T-cell (primary cell): ENCODE measurements at regions not wholly inside any gene's neighbourhood (a gene's known extent, or its start where the extent isn't known, plus 50 kb on each side); places are given as distances from the start of the nearest gene placed in this dataset.
"Not testable (repeated sequence)": the region's sequence is repeated elsewhere in the genome, so short reads cannot be mapped to it uniquely, and the experiment has no call there.

Experiments
- ATAC-seq, 4 experiments: fragments of 200-7000 bp in 3 of 4; fragments of 150-1000 bp in 1 of 4; cut with Tn5 transposase; replicated peaks in 1 of 4; 1 replicate in 3 of 4; 2 replicates in 1 of 4; pipeline ENCODE4 v1.10.0; 2021; ENCODE audit warnings: moderate library complexity in 3 of 4, mild to moderate bottlenecking in 2 of 4, moderate number of reproducible peaks in 1 of 4
- CTCF ChIA-PET, 2 donors: fragments of 300-600 bp; sonication (Branson Sonifier 250); formaldehyde crosslinking; loops; one replicate each; lab custom pipeline; 2022; ENCODE audit warnings: antibody characterized with exemption in 2 of 2; lab: Charles Lee
- POLR2A ChIA-PET, 2 donors: fragments of 300-600 bp; sonication (Branson Sonifier 250); formaldehyde crosslinking; loops; one replicate each; lab custom pipeline; 2022; ENCODE audit warnings: antibody characterized with exemption in 2 of 2; lab: Charles Lee
- DNase-seq, 35 experiments: peaks; one replicate each; pipeline versions ENCODE4 v3.0.0 to v3.0.0-alpha.2; 2013 to 2023
- H3K27ac ChIP-seq: one replicate; pipeline ENCODE4 v1.5.1; 2013; ENCODE audit warnings: low read length
- H3K27me3 ChIP-seq, 2 experiments: replicated peaks in 1 of 2; 1 replicate in 1 of 2; 2 replicates in 1 of 2; pipeline versions ENCODE4 v1.6.1 to v1.7.0; 2013; ENCODE audit warnings: low read length in 1 of 2, mixed read lengths in 1 of 2; ENCODE audit not compliant: control insufficient read depth in 2 of 2, insufficient read depth in 2 of 2; ENCODE audit errors: extremely low read depth in 1 of 2
- H3K36me3 ChIP-seq, 2 donors: 1 replicate in 1 of 2; 2 replicates in 1 of 2; pipeline versions ENCODE4 v1.6.1 to v1.7.0; 2013; ENCODE audit warnings: low read length in 1 of 2; ENCODE audit not compliant: control insufficient read depth in 2 of 2, insufficient read depth in 1 of 2; ENCODE audit errors: extremely low read depth in 1 of 2
- H3K4me1 ChIP-seq, 2 experiments: 1 replicate in 1 of 2; 2 replicates in 1 of 2; pipeline versions ENCODE4 v1.6.1 to v1.7.0; 2013; ENCODE audit warnings: low read length in 2 of 2, mixed read lengths in 1 of 2; ENCODE audit not compliant: insufficient read depth in 2 of 2, control insufficient read depth in 1 of 2; ENCODE audit errors: extremely low read depth in 1 of 2
- H3K4me3 ChIP-seq, 2 donors: 1 replicate in 1 of 2; 2 replicates in 1 of 2; pipeline versions ENCODE4 v1.5.1 to v1.7.0; 2013; ENCODE audit warnings: mild to moderate bottlenecking in 2 of 2, low read length in 1 of 2, moderate library complexity in 1 of 2; ENCODE audit not compliant: control insufficient read depth in 1 of 2; ENCODE audit errors: extremely low read depth in 1 of 2
- H3K9me3 ChIP-seq: 2 replicates; pipeline ENCODE4 v1.7.0; 2013
- H3K27ac Mint-ChIP-seq, 2 donors: one replicate each; pipeline ENCODE4 v1.8.0; 2020 to 2021; ENCODE audit warnings: mild to moderate bottlenecking in 2 of 2, mixed read lengths in 2 of 2
- H3K27me3 Mint-ChIP-seq, 2 donors: one replicate each; pipeline ENCODE4 v1.8.0; 2021 to 2022; ENCODE audit warnings: mixed read lengths in 2 of 2
- H3K36me3 Mint-ChIP-seq: one replicate; pipeline ENCODE4 v1.8.0; 2021; ENCODE audit warnings: mixed read lengths
- H3K4me1 Mint-ChIP-seq, 3 donors: one replicate each; pipeline ENCODE4 v1.8.0; 2020 to 2022; ENCODE audit warnings: mixed read lengths in 3 of 3, mild to moderate bottlenecking in 1 of 3
- H3K4me3 Mint-ChIP-seq, 3 donors: one replicate each; pipeline ENCODE4 v1.8.0; 2020 to 2022; ENCODE audit warnings: mild to moderate bottlenecking in 3 of 3, mixed read lengths in 3 of 3, moderate library complexity in 3 of 3
- H3K9me3 Mint-ChIP-seq, 3 donors: one replicate each; pipeline ENCODE4 v1.8.0; 2020 to 2022; ENCODE audit warnings: mixed read lengths in 3 of 3
- WGBS: methylation state at CpG from one replicate; pipeline ENCODE4 v1.1.5; 2013; ENCODE audit warnings: missing lambda C conversion rate; ENCODE audit not compliant: insufficient coverage; 5-methylcytosine and 5-hydroxymethylcytosine counted together

DNA sequence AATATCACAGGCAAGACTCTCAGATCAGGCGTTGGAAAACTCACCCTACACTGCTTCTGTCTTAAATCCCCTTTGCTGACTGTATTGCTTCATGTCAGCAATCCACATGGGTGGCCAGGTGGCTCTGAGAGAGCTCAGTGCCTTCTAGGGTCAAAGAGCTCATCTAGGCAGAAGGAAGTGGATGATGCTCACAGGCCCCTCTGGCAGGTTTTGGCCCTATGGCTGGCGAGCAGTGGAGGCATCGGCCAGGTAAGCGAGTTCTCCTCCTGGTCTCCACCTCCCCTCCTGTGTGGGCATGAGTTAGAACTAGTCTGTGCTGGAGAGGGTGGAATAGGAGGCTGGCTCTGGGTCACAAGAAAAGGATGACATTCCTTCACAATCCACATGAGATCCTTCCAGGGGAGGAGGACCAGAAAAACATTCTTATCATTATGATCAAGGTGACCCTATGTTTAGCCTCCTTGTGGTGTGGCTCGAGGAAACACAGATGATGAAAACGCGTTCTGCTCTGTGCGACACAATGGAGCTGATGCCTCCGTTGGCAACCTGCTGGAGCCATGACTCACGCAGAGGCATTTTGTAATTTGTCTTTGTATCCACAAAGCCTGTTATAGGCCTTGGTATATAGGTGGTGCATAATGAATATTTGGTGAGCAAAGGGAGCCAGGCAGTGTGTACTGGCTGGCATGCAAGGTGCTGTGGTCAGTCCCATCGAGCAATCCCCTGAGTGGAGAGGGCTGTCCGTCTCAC lies 264.6 kb upstream of the RAB4A start:
- CTCF ChIA-PET = interaction anchor here in 1 of 2 donors (0.5 to 0.6 kb wide), 2 partner anchors 21 to 508 kb away, joined by 4 read pairs; no protein-coding TSS in a partner anchor
- Histone ChIP-seq H3K4me1 (peaks cover 3 to 7% of the 10 kb centered on the region in 2 experiments), H3K27ac (no peak overlapping the region), H3K36me3 (no peaks in the 10 kb centered on the region), H3K9me3 (no peaks in the 10 kb centered on the region), H3K27me3 (no peaks in the 10 kb centered on the region), H3K4me3 (no peak overlapping the region)
- H3K27ac Mint-ChIP-seq = no peak overlapping the region
- H3K36me3 Mint-ChIP-seq = no peaks in the 10 kb centered on the region
- WGBS = 93% methylated on average over 7 of the region's 12 CpGs
- ATAC-seq (no peak), DNase-seq (no peak)
- no peaks in the 10 kb centered on the region for H3K9me3 Mint-ChIP-seq
- POLR2A ChIA-PET = no interaction called here
- peaks cover 11 to 14% (median 11%) of the 10 kb centered on the region in 3 donors for H3K4me1 Mint-ChIP-seq
- H3K4me3 Mint-ChIP-seq = no peak overlapping the region
- H3K27me3 Mint-ChIP-seq = no peaks in the 10 kb centered on the region

DNA sequence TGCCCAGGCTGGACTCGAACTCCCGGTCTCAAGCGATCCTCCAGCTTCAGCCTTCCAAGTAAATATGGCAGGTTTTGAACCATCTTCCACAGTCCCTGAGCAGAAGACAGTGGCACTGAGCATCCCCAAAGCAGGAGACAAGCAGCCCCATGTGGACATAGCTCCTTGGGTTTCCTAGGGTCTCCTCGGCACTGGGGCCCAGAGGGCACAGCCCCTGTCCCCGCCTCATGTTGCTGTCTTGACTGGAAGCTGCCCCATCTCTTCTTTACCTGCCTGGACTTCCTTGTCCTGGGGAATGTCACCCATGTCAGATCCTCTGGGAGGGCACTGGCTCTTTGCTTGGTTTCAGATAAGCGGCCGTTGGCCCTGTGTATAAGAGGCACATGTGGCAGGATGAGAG lies 263.7 kb upstream of the RAB4A start:
- no peaks in the 10 kb centered on the region for H3K36me3 ChIP-seq
- DNase-seq (no peak), ATAC-seq (no peak)
- 96% methylated on average over 7 of the region's 7 CpGs for WGBS
- Mint-ChIP-seq H3K4me1 (peaks cover 2 to 6% (median 4%) of the 10 kb centered on the region in 3 donors), H3K4me3 (no peak overlapping the region), H3K27ac (no peak overlapping the region), H3K9me3 (no peaks in the 10 kb centered on the region), H3K36me3 (no peaks in the 10 kb centered on the region), H3K27me3 (no peaks in the 10 kb centered on the region)
- no peak overlapping the region for H3K4me3 ChIP-seq
- no peak overlapping the region for H3K27ac ChIP-seq
- POLR2A ChIA-PET = no interaction called here
- no peaks in the 10 kb centered on the region for H3K27me3 ChIP-seq
- peaks cover 0 to under 1% of the 10 kb centered on the region in 2 experiments for H3K4me1 ChIP-seq
- CTCF ChIA-PET = interaction anchor here in 1 of 2 donors (0.5 kb wide), 1 partner anchor 509 kb away, joined by 4 read pairs; no protein-coding TSS in a partner anchor
- no peaks in the 10 kb centered on the region for H3K9me3 ChIP-seq

DNA sequence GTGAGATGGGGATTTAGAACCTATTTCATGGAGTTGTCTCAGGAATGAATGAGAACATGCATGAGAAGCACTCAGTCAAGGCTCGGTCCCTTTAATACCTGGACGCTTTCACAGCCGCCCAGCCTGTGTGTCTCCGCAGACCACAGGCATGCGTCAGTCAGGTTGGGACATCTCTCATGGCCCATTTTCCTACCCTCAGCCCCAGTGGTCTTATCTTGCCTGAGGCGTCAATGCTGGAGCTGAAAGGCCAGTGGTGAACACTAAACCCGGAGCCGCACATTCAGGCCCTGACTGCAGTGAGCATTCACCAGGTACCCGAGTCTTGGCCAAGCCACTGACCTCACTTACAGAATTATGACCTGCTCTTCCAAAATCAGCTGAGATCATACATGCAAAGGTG lies 263.2 kb upstream of the RAB4A start:
- POLR2A ChIA-PET = no interaction called here
- H3K4me1 ChIP-seq = no peaks in the 10 kb centered on the region
- H3K27me3 Mint-ChIP-seq = no peaks in the 10 kb centered on the region
- no peak overlapping the region for H3K27ac ChIP-seq
- H3K4me3 Mint-ChIP-seq = no peak overlapping the region
- no peak overlapping the region for H3K27ac Mint-ChIP-seq
- H3K36me3 Mint-ChIP-seq = no peaks in the 10 kb centered on the region
- H3K9me3 ChIP-seq = no peaks in the 10 kb centered on the region
- WGBS = 100% methylated on average over 8 of the region's 9 CpGs
- peaks cover 0 to under 1% (median 0%) of the 10 kb centered on the region in 3 donors for H3K4me1 Mint-ChIP-seq
- no peaks in the 10 kb centered on the region for H3K27me3 ChIP-seq
- H3K9me3 Mint-ChIP-seq = no peaks in the 10 kb centered on the region
- no peak overlapping the region for H3K4me3 ChIP-seq
- DNase-seq = no peak
- CTCF ChIA-PET = no interaction called here
- ATAC-seq = no peak
- H3K36me3 ChIP-seq = no peaks in the 10 kb centered on the region

DNA sequence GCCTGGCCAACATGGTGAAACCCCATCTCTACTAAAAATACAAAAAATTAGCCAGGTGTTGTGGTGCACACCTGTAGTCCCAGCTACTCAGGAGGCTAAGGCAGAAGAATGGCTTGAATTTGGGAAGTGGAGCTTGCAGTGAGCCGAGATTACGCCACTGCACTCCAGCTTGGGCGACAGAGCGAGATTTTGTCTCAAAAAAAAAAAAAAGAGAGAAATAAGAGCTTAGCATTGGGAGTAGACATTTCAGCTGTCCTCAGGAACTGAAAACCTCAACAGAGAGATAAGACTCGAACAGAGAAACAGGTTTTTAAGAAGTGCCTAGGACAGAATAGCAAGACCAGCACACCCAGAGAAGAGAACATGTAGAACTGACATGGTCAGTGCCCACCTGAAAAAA lies 262.6 kb upstream of the RAB4A start:
- H3K4me3 Mint-ChIP-seq, H3K9me3 ChIP-seq, ATAC-seq, H3K36me3 Mint-ChIP-seq, CTCF ChIA-PET, H3K4me1 Mint-ChIP-seq, H3K27ac Mint-ChIP-seq, H3K27ac ChIP-seq, DNase-seq, H3K36me3 ChIP-seq, POLR2A ChIA-PET, H3K27me3 Mint-ChIP-seq, H3K27me3 ChIP-seq, H3K9me3 Mint-ChIP-seq, H3K4me1 ChIP-seq, H3K4me3 ChIP-seq: not testable (repeated sequence)
- WGBS = 77% methylated on average over 5 of the region's 5 CpGs

DNA sequence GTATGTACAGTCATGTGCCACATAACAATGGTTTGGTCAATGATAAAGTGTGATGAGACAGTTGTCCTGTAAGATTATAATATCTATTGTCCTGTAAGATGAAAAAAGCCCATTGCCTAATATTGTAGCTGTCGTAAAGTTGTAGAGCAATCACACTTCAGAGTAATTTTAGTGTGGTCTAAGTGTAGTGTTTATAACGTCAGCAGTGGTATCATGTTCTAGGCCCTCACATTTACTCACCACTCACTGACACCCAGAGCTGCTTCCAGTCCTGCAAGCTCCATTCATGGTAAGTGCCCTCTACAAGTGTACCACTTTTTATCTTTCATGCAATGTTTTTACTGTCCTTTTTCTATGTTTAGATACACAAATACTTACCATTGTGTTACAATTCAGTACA lies 259.9 kb upstream of the RAB4A start:
- Histone ChIP-seq H3K36me3 (no peaks in the 10 kb centered on the region), H3K4me1 (no peaks in the 10 kb centered on the region), H3K9me3 (no peaks in the 10 kb centered on the region), H3K27me3 (no peaks in the 10 kb centered on the region), H3K27ac (no peak overlapping the region), H3K4me3 (no peak overlapping the region)
- ChIA-PET CTCF (no interaction called here), POLR2A (no interaction called here)
- ATAC-seq (no peak), DNase-seq (no peak)
- H3K4me1 Mint-ChIP-seq = no peaks in the 10 kb centered on the region
- no peak overlapping the region for H3K27ac Mint-ChIP-seq
- no peaks in the 10 kb centered on the region for H3K36me3 Mint-ChIP-seq
- no CpG with 5 or more reads among the region's 2 CpGs for WGBS
- H3K27me3 Mint-ChIP-seq = peaks cover 0 to 3% of the 10 kb centered on the region in 2 donors
- H3K4me3 Mint-ChIP-seq = no peak overlapping the region
- H3K9me3 Mint-ChIP-seq = no peaks in the 10 kb centered on the region

DNA sequence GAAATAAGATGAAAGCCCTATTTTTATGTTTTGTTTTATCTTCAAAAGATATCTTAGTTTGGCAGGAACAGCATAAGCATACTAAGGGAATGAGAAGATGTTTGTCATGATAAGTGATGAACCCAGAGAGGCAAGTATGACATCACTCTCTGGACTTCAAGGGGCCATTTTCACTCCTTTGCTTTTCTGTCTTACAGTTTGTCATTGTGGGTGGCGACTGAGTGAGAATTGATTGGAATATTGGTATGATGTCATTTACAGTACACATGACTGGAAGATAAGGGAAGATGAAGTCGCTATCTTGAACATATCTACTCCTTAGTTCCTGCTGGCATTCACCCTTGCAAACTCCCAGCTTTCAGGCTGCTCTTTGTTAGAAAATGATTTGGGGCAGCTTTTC lies 258.1 kb upstream of the RAB4A start:
- ChIA-PET POLR2A (no interaction called here), CTCF (no interaction called here)
- Mint-ChIP-seq H3K4me3 (no peak overlapping the region), H3K4me1 (no peaks in the 10 kb centered on the region), H3K9me3 (no peaks in the 10 kb centered on the region), H3K27me3 (peaks cover 0 to 3% of the 10 kb centered on the region in 2 donors), H3K36me3 (no peaks in the 10 kb centered on the region), H3K27ac (no peak overlapping the region)
- no CpG with 5 or more reads among the region's 2 CpGs for WGBS
- Histone ChIP-seq H3K4me1 (no peaks in the 10 kb centered on the region), H3K36me3 (no peaks in the 10 kb centered on the region), H3K27ac (no peak overlapping the region), H3K27me3 (peaks cover 0 to 2% of the 10 kb centered on the region in 2 experiments), H3K4me3 (no peak overlapping the region), H3K9me3 (no peaks in the 10 kb centered on the region)
- ATAC-seq (no peak), DNase-seq (no peak)
